ENCODE measurements at regions not wholly inside any gene's neighbourhood (a gene's known extent, or its start where the extent isn't known, plus 50 kb on each side); places are given as distances from the start of the nearest gene placed in this dataset.

DNA sequence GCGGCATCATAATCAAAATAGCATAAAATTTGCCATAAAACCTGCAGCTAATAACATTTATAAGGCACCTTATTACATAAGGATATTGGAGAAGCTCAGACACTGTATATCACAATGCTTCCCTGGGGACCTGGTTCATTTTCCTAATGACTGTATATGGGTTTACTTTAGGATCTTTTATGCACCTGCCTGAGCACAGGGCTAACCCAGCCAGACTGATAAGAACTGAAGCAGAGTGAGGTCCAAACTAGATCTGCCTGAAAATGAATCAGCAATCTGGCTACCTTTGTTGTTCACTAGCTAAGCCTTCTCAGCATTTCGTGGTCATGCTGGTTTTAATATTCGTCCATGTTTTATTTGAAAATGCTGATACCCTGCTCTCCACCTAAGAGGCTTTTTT, 1922.3 kb upstream of the CELF4 start:
- Histone ChIP-seq H3K27ac (ENCODE audit: low read depth, low read length) (no peak overlapping the region), H3K79me2 (ENCODE audit: control insufficient read depth, low read length) (no peaks in the 10 kb centered on the region), H3K27me3 (ENCODE audit: control insufficient read depth, low read length) (no peaks in the 10 kb centered on the region), H3K4me3 (ENCODE audit: low read length) (no peak overlapping the region), H3K9me2 (replicated peaks; ENCODE audit: control insufficient read depth, low read length) (no peaks in the 10 kb centered on the region), H3K4me1 (ENCODE audit: control insufficient read depth, low read length) (no peaks in the 10 kb centered on the region), H3K4me2 (ENCODE audit: low read length) (no peak overlapping the region), H3K36me3 (ENCODE audit: control insufficient read depth, low read length) (no peaks in the 10 kb centered on the region), H3K9me3 (ENCODE audit: control insufficient read depth, insufficient read depth, low read length) (no peaks in the 10 kb centered on the region), H4K20me1 (ENCODE audit: control insufficient read depth, insufficient read depth, low read depth, low read length) (no peaks in the 10 kb centered on the region), H3F3A (ENCODE audit: control insufficient read depth, insufficient read depth) (no peaks in the 10 kb centered on the region)
- TF ChIP-seq EZH2phosphoT487 (IDR thresholded peaks at IDR 0.05; ENCODE audit: borderline replicate concordance, low read length) (no peak), CTCF (IDR thresholded peaks at IDR 0.05; ENCODE audit: low read depth, low read length, poor library complexity, severe bottlenecking) (no peak)

DNA sequence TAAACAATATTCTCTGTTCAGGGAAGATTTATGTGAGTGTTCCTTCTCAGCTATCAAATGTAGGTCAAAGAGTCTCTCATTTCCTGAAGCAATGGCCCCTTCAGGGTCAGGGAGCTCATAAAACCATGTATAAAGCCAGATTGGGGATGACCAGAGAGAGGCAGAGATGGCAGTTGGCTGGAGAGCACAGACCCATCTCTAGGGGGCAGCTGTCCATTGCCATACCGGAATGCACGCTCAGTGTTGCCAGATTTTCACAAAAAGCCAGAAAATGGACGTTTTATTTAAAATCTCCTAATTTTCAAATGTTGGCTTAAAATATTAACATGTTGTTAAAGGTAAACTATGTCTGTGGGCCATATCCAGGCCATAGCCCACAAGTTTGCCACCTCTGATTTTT, 1920.7 kb upstream of the CELF4 start:
- H3K36me3 ChIP-seq (ENCODE audit: control insufficient read depth, low read length): no peaks in the 10 kb centered on the region
- H4K20me1 ChIP-seq (ENCODE audit: control insufficient read depth, insufficient read depth, low read depth, low read length): no peaks in the 10 kb centered on the region
- TF ChIP-seq EZH2phosphoT487 (IDR thresholded peaks at IDR 0.05; ENCODE audit: borderline replicate concordance, low read length): no peak
- TF ChIP-seq CTCF (IDR thresholded peaks at IDR 0.05; ENCODE audit: low read depth, low read length, poor library complexity, severe bottlenecking): no peak
- H3K4me2 ChIP-seq (ENCODE audit: low read length): no peak overlapping the region
- H3F3A ChIP-seq (ENCODE audit: control insufficient read depth, insufficient read depth): no peaks in the 10 kb centered on the region
- no peaks in the 10 kb centered on the region for H3K79me2 ChIP-seq (ENCODE audit: control insufficient read depth, low read length)
- H3K9me3 ChIP-seq (ENCODE audit: control insufficient read depth, insufficient read depth, low read length): no peaks in the 10 kb centered on the region
- no peaks in the 10 kb centered on the region for H3K9me2 ChIP-seq (replicated peaks; ENCODE audit: control insufficient read depth, low read length)
- H3K27me3 ChIP-seq (ENCODE audit: control insufficient read depth, low read length): no peaks in the 10 kb centered on the region
- no peaks in the 10 kb centered on the region for H3K4me1 ChIP-seq (ENCODE audit: control insufficient read depth, low read length)
- no peak overlapping the region for H3K27ac ChIP-seq (ENCODE audit: low read depth, low read length)
- no peak overlapping the region for H3K4me3 ChIP-seq (ENCODE audit: low read length)

DNA sequence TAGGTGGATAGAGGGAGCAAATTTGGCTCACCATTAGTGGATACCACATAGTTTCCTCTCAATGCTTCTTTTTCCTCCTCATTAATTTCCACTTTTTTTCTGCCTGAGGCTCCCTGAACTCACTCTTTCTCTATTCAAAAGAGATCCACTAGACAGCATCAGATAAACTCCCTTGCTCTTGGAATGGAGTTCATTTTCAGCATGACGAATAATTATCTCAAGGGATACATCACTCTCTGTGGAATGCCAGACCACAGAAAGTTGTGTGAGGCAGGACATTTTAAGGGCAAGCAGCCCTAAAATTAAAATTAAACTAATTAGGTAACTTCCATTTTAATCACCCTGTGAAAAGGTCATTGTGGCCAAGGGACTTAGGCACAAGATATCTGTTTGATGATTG, 1920.1 kb upstream of the CELF4 start:
- no peak for TF ChIP-seq EZH2phosphoT487 (IDR thresholded peaks at IDR 0.05; ENCODE audit: borderline replicate concordance, low read length)
- no peak for TF ChIP-seq CTCF (IDR thresholded peaks at IDR 0.05; ENCODE audit: low read depth, low read length, poor library complexity, severe bottlenecking)
- Histone ChIP-seq H3K4me2 (ENCODE audit: low read length) (no peak overlapping the region), H4K20me1 (ENCODE audit: control insufficient read depth, insufficient read depth, low read depth, low read length) (no peaks in the 10 kb centered on the region), H3K27ac (ENCODE audit: low read depth, low read length) (no peak overlapping the region), H3K4me1 (ENCODE audit: control insufficient read depth, low read length) (no peaks in the 10 kb centered on the region), H3K4me3 (ENCODE audit: low read length) (no peak overlapping the region), H3K27me3 (ENCODE audit: control insufficient read depth, low read length) (no peaks in the 10 kb centered on the region), H3K79me2 (ENCODE audit: control insufficient read depth, low read length) (no peaks in the 10 kb centered on the region), H3K36me3 (ENCODE audit: control insufficient read depth, low read length) (no peaks in the 10 kb centered on the region), H3F3A (ENCODE audit: control insufficient read depth, insufficient read depth) (no peaks in the 10 kb centered on the region), H3K9me3 (ENCODE audit: control insufficient read depth, insufficient read depth, low read length) (no peaks in the 10 kb centered on the region), H3K9me2 (replicated peaks; ENCODE audit: control insufficient read depth, low read length) (no peaks in the 10 kb centered on the region)

DNA sequence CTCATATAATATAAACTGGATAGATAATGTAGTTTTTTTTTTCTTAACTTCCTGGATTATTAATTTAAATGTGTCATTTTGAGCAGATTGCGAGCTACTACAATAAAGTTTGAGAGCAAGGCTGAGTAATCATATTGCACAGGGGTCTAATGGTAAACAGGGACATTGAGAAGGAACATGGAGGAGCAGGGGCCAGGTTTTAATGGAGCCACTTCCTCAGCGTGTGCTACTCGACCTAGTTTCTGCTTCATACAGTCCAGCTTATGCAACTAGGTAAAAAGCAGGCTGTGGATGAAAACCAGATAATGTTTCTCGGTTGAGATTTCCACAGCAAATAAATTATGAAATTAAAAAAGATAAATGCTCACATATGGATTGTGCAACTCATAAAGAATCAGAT, 1915.7 kb upstream of the CELF4 start:
- no peak for TF ChIP-seq EZH2phosphoT487 (IDR thresholded peaks at IDR 0.05; ENCODE audit: borderline replicate concordance, low read length)
- no peak for TF ChIP-seq CTCF (IDR thresholded peaks at IDR 0.05; ENCODE audit: low read depth, low read length, poor library complexity, severe bottlenecking)
- Histone ChIP-seq H3K36me3 (ENCODE audit: control insufficient read depth, low read length) (no peaks in the 10 kb centered on the region), H3K9me2 (replicated peaks; ENCODE audit: control insufficient read depth, low read length) (no peaks in the 10 kb centered on the region), H3K9me3 (ENCODE audit: control insufficient read depth, insufficient read depth, low read length) (no peaks in the 10 kb centered on the region), H3K27me3 (ENCODE audit: control insufficient read depth, low read length) (no peaks in the 10 kb centered on the region), H3K4me2 (ENCODE audit: low read length) (no peak overlapping the region), H3K79me2 (ENCODE audit: control insufficient read depth, low read length) (no peaks in the 10 kb centered on the region), H3K4me3 (ENCODE audit: low read length) (no peak overlapping the region), H4K20me1 (ENCODE audit: control insufficient read depth, insufficient read depth, low read depth, low read length) (no peaks in the 10 kb centered on the region), H3F3A (ENCODE audit: control insufficient read depth, insufficient read depth) (no peaks in the 10 kb centered on the region), H3K27ac (ENCODE audit: low read depth, low read length) (no peak overlapping the region), H3K4me1 (ENCODE audit: control insufficient read depth, low read length) (no peaks in the 10 kb centered on the region)

Measured in DOHH2 (cell line).